ENCODE measurements at regions not wholly inside any gene's neighbourhood (a gene's known extent, or its start where the extent isn't known, plus 50 kb on each side); places are given as distances from the start of the nearest gene placed in this dataset.
A peak's percentile ranks its signal among the peaks of the same experiment; 100 is the strongest.
"Not testable (repeated sequence)": the region's sequence is repeated elsewhere in the genome, so short reads cannot be mapped to it uniquely, and the experiment has no call there.

DNA sequence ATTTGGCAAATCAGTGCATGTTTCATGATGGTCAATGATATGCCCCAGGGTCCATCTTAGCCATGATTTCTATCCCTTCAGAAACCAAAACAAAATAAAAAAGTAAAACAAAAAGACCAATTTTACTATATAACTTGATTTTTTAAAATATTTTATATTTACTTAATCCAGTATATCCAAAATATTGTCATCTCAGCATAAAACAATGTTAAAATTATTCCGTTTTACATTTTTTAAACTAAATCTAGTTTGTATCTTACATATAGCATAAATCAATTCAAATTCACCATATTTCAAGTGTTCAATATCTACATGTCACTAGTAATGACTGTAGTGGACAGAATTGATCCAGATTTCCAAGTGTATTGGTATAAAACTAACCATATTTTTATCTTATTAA, 277.7 kb upstream of the ZNF322 start:
- not testable (repeated sequence) for H3K4me3 Mint-ChIP-seq; H3K9me3 Mint-ChIP-seq; H3K27ac Mint-ChIP-seq; H3K4me1 Mint-ChIP-seq; H3K36me3 Mint-ChIP-seq; H3K27me3 Mint-ChIP-seq (ENCODE audit: low read depth); DNase-seq (ENCODE audit: low spot score in 2 of 2, unreplicated experiment in 2 of 2)

DNA sequence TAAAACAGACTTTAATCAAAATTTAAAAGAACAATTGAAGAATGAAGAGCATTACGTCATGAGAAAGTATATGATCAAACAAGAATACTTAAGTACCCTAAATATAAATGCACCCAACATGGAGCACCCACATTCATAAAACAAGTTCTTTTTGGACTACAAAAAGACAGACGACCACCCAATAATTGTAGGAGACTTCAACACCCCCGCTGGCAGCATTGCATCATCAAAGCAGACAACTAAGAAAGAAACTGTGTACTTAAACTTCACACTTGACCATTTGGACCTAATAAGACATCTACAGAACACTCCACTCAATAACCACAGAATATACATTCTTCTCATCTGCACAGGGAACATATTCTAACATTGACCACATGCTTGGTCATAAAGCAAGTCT, 291.7 kb upstream of the ZNF322 start:
- H3K27ac Mint-ChIP-seq, H3K36me3 Mint-ChIP-seq, H3K4me3 Mint-ChIP-seq: not testable (repeated sequence)

DNA sequence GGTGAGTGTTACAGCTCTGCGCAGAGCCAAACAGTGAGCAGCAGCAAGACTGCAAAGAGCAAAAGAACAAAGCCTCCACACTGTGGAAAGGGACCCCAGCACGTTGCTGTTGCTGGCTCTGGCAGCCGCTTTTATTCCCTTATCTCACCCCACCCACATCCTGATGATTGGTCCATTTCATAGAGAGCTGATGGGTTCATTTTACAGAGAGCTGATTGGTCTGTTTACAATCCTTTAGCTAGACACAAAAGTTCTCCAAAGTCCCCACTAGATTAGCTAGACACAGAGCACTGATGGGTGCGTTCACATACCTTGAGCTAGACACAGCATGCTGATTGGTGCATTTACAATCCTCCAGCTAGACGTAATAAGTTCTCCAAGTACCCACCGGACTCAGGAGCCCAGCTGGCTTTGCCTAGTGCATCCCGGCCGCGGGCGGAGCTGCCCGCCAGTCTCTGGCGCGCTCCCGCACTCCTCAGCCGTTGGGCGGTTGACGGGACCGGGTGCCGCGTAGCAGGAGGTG, 291.4 kb upstream of the PRSS16 start:
- Mint-ChIP-seq H3K27ac (peak overlapping the region; percentile 95), H3K4me3 (peak overlapping the region; percentile 84), H3K9me3 (peaks cover 11% of the 10 kb centered on the region)
- H3K4me1 Mint-ChIP-seq; H3K36me3 Mint-ChIP-seq; H3K27me3 Mint-ChIP-seq (ENCODE audit: low read depth): not testable (repeated sequence)
- peak in 1 of 2 experiments; percentile 14 for DNase-seq (ENCODE audit: low spot score in 2 of 2, unreplicated experiment in 2 of 2)

More for the DNA sequence above, 291.7 kb upstream of the ZNF322 start:
- not testable (repeated sequence) for DNase-seq (ENCODE audit: low spot score in 2 of 2, unreplicated experiment in 2 of 2); H3K4me1 Mint-ChIP-seq; H3K27me3 Mint-ChIP-seq (ENCODE audit: low read depth)
- peaks cover 12% of the 10 kb centered on the region for H3K9me3 Mint-ChIP-seq

DNA sequence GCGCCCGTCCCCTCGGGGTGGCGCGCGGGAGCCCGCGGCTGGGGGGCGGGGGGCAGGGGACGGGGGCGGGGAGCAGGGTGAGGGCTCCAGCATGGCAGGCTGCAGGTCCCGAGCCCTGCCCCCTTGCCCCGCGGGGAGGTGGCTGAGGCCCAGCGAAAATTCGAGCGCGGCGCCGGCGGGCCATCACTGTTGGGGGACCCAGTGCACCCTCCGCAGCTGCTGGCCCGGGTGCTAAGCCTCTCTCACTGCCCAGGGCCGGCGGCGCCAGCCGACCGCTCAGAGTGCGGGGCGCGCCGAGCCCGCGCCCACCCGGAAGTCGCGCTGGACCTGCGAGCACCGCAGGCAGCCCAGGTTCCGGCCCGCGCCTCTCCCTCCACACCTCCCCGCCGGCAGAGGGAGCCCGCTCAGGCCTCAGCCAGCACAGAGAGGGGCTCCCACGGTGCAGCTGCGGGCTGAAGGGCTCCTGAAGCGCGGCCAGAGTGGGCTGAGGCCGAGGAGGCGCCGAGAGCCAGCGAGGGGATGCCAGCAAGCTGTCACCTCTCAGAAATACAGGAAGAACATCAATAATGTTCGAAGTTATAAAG, 290.8 kb upstream of the PRSS16 start:
- TF ChIP-seq, protein P1, sequence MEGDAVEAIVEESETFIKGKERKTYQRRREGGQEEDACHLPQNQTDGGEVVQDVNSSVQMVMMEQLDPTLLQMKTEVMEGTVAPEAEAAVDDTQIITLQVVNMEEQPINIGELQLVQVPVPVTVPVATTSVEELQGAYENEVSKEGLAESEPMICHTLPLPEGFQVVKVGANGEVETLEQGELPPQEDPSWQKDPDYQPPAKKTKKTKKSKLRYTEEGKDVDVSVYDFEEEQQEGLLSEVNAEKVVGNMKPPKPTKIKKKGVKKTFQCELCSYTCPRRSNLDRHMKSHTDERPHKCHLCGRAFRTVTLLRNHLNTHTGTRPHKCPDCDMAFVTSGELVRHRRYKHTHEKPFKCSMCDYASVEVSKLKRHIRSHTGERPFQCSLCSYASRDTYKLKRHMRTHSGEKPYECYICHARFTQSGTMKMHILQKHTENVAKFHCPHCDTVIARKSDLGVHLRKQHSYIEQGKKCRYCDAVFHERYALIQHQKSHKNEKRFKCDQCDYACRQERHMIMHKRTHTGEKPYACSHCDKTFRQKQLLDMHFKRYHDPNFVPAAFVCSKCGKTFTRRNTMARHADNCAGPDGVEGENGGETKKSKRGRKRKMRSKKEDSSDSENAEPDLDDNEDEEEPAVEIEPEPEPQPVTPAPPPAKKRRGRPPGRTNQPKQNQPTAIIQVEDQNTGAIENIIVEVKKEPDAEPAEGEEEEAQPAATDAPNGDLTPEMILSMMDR (IDR thresholded peaks at IDR 0.05; ENCODE audit: unreplicated experiment), result peak; percentile 45
- Mint-ChIP-seq H3K27ac (peak overlapping the region; percentile 95), H3K4me3 (peak overlapping the region; percentile 88)
- peak; percentile 70 to 90 for DNase-seq (ENCODE audit: low spot score in 2 of 2, unreplicated experiment in 2 of 2)
- H3K27me3 Mint-ChIP-seq (ENCODE audit: low read depth); H3K4me1 Mint-ChIP-seq; H3K36me3 Mint-ChIP-seq; H3K9me3 Mint-ChIP-seq: not testable (repeated sequence)

DNA sequence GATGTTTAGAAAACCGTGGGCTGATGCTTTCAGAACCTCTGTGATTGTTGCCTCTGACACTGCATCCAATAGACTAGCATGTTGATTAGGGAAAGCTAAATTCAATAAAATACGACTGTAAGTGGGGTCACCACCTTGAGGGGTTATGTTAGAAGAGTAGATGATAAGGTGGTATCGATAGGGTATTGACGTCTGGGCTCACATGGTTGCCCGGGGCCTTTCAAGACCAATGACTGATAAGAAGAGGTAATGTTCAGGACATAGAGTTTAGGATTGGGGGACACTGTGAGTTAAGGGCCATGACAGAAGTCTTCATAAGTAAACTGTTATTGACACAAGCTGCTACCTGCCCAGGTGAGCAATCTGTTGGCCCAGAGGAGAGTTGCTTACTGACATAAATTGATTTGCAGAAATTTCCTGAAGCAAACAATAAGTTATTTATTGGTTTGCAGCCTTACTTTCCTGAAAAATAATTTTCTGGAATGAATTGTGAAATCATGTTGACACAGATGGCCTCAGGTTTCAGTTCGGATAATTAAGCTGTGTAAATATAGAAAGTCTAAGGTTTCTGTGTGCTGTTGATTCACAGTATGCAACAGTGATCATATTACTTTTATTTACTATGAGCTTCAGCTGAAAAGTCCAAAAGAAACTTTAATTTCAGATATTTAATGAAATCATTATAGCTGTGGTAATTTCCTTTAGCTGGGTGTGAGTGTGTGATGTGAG, 289.9 kb upstream of the PRSS16 start:
- H3K9me3 Mint-ChIP-seq; DNase-seq (ENCODE audit: low spot score in 2 of 2, unreplicated experiment in 2 of 2); H3K36me3 Mint-ChIP-seq; H3K27me3 Mint-ChIP-seq (ENCODE audit: low read depth); H3K4me1 Mint-ChIP-seq: not testable (repeated sequence)
- peak overlapping the region; percentile 88 for H3K4me3 Mint-ChIP-seq
- H3K27ac Mint-ChIP-seq, result peak overlapping the region; percentile 91

DNA sequence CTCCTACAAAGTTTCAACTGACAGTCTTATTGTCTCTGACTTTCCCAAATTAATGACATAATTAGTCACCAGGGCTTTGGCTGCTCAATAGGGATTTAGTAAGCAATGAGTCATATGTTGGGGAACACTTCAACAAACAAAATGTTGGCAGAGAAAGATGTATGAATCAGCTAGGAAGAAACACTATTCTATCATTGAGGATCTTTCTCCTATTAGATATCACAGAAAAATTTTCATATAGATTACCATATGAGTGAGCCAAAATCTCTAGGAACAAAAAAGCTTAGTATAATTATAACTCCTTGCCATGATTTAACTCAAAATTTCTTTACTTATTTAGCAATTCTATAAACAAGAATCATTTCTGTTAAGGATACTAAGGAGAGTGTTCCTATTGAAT, 286.3 kb upstream of the PRSS16 start:
- not testable (repeated sequence) for H3K9me3 Mint-ChIP-seq; DNase-seq (ENCODE audit: low spot score in 2 of 2, unreplicated experiment in 2 of 2); H3K36me3 Mint-ChIP-seq; H3K27ac Mint-ChIP-seq; H3K4me1 Mint-ChIP-seq; H3K4me3 Mint-ChIP-seq; H3K27me3 Mint-ChIP-seq (ENCODE audit: low read depth)

DNA sequence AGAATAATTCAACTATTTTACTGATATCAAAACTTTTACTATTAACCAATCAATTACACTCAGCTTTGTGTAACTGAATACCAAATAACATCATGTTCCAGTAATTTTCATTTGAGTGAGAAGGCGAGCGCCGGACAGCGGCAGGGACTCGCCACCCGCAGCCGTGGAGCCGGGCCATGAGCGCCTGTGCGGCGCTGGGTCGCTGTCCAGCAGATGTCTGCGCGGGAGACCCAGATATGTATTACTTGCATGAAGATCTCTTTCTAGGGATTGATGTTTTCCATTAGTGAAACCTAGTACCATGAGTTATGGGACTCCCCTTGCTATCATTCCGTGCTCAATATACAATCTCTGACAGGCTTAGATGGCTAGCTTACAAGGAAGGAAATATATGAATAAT, 245.1 kb upstream of the PRSS16 start:
- Mint-ChIP-seq H3K27me3 (ENCODE audit: low read depth) (peaks cover 2% of the 10 kb centered on the region), H3K4me3 (no peak overlapping the region), H3K9me3 (peaks cover 23% of the 10 kb centered on the region), H3K27ac (no peak overlapping the region), H3K4me1 (no peaks in the 10 kb centered on the region), H3K36me3 (peaks cover 12% of the 10 kb centered on the region)
- TF ChIP-seq, protein P1 (IDR thresholded peaks at IDR 0.05; ENCODE audit: unreplicated experiment), result no peak
- DNase-seq (ENCODE audit: low spot score in 2 of 2, unreplicated experiment in 2 of 2), result no peak

DNA sequence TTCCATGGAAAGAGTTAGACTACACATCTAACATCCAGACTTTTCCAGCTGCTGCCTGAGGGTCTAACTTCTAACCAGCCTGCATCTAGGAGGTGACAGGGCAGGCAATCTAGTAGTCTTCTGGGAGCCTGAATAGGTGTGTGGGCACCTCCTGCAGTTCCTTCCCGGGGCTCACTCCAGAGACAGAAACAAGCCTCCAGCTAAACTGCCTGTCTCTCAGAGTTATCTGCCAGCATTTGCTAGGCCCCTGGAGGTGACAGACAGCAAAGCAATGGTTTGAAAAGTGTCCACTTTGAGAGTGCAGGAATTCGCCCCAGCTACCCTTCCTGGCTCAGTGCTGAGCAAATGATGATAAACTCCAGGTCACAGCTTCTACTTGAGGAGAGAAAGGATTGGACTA, 240.5 kb upstream of the PRSS16 start:
- TF ChIP-seq, protein P1 (IDR thresholded peaks at IDR 0.05; ENCODE audit: unreplicated experiment), result no peak
- peaks cover 50% of the 10 kb centered on the region for H3K9me3 Mint-ChIP-seq
- no peak overlapping the region for H3K27ac Mint-ChIP-seq
- no peaks in the 10 kb centered on the region for H3K27me3 Mint-ChIP-seq (ENCODE audit: low read depth)
- H3K4me3 Mint-ChIP-seq, result no peak overlapping the region
- no peak for DNase-seq (ENCODE audit: low spot score in 2 of 2, unreplicated experiment in 2 of 2)
- peaks cover 39% of the 10 kb centered on the region for H3K36me3 Mint-ChIP-seq
- no peaks in the 10 kb centered on the region for H3K4me1 Mint-ChIP-seq

DNA sequence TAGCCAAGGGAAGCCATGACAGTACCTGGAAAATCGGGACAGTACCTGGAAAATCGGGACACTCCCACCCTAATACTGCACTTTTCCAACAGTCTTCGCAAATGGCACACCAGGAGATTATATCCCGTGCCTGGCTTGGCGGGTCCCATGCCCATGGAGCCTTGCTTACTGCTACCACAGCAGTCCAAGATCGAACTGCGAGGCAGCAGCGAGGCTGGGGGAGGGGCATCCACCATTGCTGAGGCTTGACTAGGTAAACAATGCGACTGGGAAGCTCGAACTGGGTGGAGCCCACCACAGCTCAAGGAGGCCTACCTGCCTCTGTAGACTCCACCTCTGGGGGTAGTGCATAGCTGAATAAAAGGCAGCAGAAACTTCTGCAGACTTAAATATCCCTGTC, 238.9 kb upstream of the PRSS16 start:
- Mint-ChIP-seq H3K9me3 (peaks cover 61% of the 10 kb centered on the region), H3K36me3 (peaks cover 50% of the 10 kb centered on the region)
- not testable (repeated sequence) for H3K4me1 Mint-ChIP-seq; H3K4me3 Mint-ChIP-seq; H3K27ac Mint-ChIP-seq; H3K27me3 Mint-ChIP-seq (ENCODE audit: low read depth); DNase-seq (ENCODE audit: low spot score in 2 of 2, unreplicated experiment in 2 of 2)

DNA sequence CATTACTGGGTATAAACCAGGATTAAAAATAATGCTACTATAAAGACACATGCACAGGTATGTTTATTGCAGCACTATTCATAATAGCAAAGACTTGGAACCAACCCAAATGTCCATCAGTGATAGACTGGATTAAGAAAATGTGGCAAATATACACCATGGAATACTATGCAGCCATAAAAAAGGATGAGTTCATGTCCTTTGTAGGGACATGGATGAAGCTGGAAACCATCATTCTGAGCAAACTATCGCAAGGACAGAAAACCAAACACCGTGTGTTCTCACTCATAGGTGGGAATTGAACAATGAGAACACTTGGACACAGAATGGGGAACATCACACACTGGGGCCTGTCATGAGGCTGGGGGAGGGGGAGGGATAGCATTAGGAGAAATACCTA, 233.4 kb upstream of the PRSS16 start:
- DNase-seq (ENCODE audit: low spot score in 2 of 2, unreplicated experiment in 2 of 2); H3K27me3 Mint-ChIP-seq (ENCODE audit: low read depth); H3K4me3 Mint-ChIP-seq; H3K27ac Mint-ChIP-seq; H3K4me1 Mint-ChIP-seq: not testable (repeated sequence)
- Mint-ChIP-seq H3K36me3 (peaks cover 56% of the 10 kb centered on the region), H3K9me3 (peaks cover 70% of the 10 kb centered on the region)
